H1 (cell line): ENCODE measurements at regions not wholly inside any gene's neighbourhood (a gene's known extent, or its start where the extent isn't known, plus 50 kb on each side); places are given as distances from the start of the nearest gene placed in this dataset.

Experiments
- CTCF ChIA-PET: fragments of 300-600 bp; sonication (Branson Sonifier 250); formaldehyde crosslinking; loops from one replicate; lab custom pipeline; 2021; ENCODE audit not compliant: partially characterized antibody; lab: Charles Lee
- POLR2A ChIA-PET: fragments of 300-600 bp; sonication (Branson Sonifier 250); formaldehyde crosslinking; loops from one replicate; lab custom pipeline; 2021; ENCODE audit warnings: inconsistent platforms; ENCODE audit not compliant: partially characterized antibody; lab: Charles Lee
- DNase-seq, 2 experiments: peaks; one replicate each; pipeline versions ENCODE4 v3.0.0 to v3.0.0-alpha.2; 2010 to 2022; ENCODE audit warnings: low spot score in 2 of 2, low read depth in 1 of 2, mixed read lengths in 1 of 2
- FAIRE-seq: peaks from 2 replicates; lab custom pipeline; 2011; peaks lifted over from hg19 to GRCh38; lab: Jason Lieb, UNC
- H2AFZ ChIP-seq: 2 replicates; pipeline ENCODE4 v1.8.1; 2012; ENCODE audit warnings: low read length, inconsistent platforms
- H2AK5ac ChIP-seq: 2 replicates; pipeline ENCODE4 v1.6.1; 2013; ENCODE audit warnings: low read depth, low read length
- H2BK120ac ChIP-seq: replicated peaks from 2 replicates; pipeline ENCODE3; 2013; ENCODE audit warnings: low read depth, low read length, inconsistent platforms
- H2BK12ac ChIP-seq: 2 replicates; pipeline ENCODE4 v1.6.1; 2013; ENCODE audit warnings: low read depth, low read length
- H2BK15ac ChIP-seq: 2 replicates; pipeline ENCODE4 v1.6.1; 2013; ENCODE audit warnings: low read length
- H2BK20ac ChIP-seq: 2 replicates; pipeline ENCODE4 v1.6.1; 2013; ENCODE audit warnings: low read length
- H2BK5ac ChIP-seq: 2 replicates; pipeline ENCODE4 v1.6.1; 2013; ENCODE audit warnings: low read depth, low read length
- H3K14ac ChIP-seq: 2 replicates; pipeline ENCODE4 v1.6.1; 2013; ENCODE audit warnings: inconsistent platforms; ENCODE audit not compliant: insufficient read length
- H3K18ac ChIP-seq: 2 replicates; pipeline ENCODE4 v1.6.1; 2013; ENCODE audit warnings: low read length; ENCODE audit errors: extremely low read depth
- H3K23ac ChIP-seq: 2 replicates; pipeline ENCODE4 v1.6.1; 2013; ENCODE audit warnings: inconsistent platforms; ENCODE audit not compliant: insufficient read length
- H3K23me2 ChIP-seq: 2 replicates; pipeline ENCODE4 v1.6.1; 2013; ENCODE audit warnings: low read depth, low read length
- H3K27ac ChIP-seq: 2 replicates; pipeline ENCODE4 v1.6.1; 2011; ENCODE audit warnings: low read depth, low read length, inconsistent platforms
- H3K27me3 ChIP-seq, 4 experiments: replicated peaks in 1 of 4; 1 replicate in 1 of 4; 2 replicates in 3 of 4; pipeline versions ENCODE4 v1.6.1 to v1.8.1; 2011 to 2013; ENCODE audit warnings: low read length in 3 of 4, mild to moderate bottlenecking in 3 of 4, inconsistent platforms in 2 of 4, mixed read lengths in 2 of 4, moderate library complexity in 1 of 4; ENCODE audit not compliant: control insufficient read depth in 3 of 4, insufficient read depth in 3 of 4; ENCODE audit errors: extremely low read depth in 1 of 4
- H3K36me3 ChIP-seq, 4 experiments: 2 replicates each; pipeline versions ENCODE4 v1.6.1 to v1.8.1; 2011 to 2013; ENCODE audit warnings: mild to moderate bottlenecking in 4 of 4, low read length in 3 of 4, moderate library complexity in 2 of 4, control low read depth in 1 of 4, inconsistent platforms in 1 of 4; ENCODE audit not compliant: insufficient read depth in 4 of 4, control insufficient read depth in 2 of 4
- H3K4ac ChIP-seq: replicated peaks from 2 replicates; pipeline ENCODE3; 2013; ENCODE audit warnings: low read length, low read depth, mixed read lengths, inconsistent platforms; ENCODE audit not compliant: insufficient read length
- H3K4me1 ChIP-seq, 4 experiments: replicated peaks in 1 of 4; 1 replicate in 1 of 4; 2 replicates in 3 of 4; pipeline versions ENCODE4 v1.6.1 to v1.8.1; 2011 to 2013; ENCODE audit warnings: low read length in 3 of 4, inconsistent platforms in 2 of 4, mixed read lengths in 1 of 4; ENCODE audit not compliant: insufficient read depth in 4 of 4, control insufficient read depth in 3 of 4
- H3K4me2 ChIP-seq, 2 experiments: 2 replicates each; pipeline versions ENCODE4 v1.6.1 to v1.8.1; 2011 to 2013; ENCODE audit warnings: low read depth in 2 of 2, low read length in 2 of 2, control low read depth in 1 of 2, inconsistent platforms in 1 of 2, mild to moderate bottlenecking in 1 of 2; ENCODE audit not compliant: insufficient read depth in 1 of 2
- H3K4me3 ChIP-seq, 4 experiments: fragments of 200-600, 300-600 bp in 1 of 4; sonication (generic), shearing (Covaris generic), sonication (Bioruptor Twin) in 1 of 4; 2 replicates each; pipeline versions ENCODE4 v1.5.1 to v1.8.1; 2011 to 2016; ENCODE audit warnings: low read length in 4 of 4, low read depth in 3 of 4, control low read depth in 2 of 4, inconsistent platforms in 2 of 4, mild to moderate bottlenecking in 2 of 4, mixed read lengths in 1 of 4, moderate library complexity in 1 of 4; ENCODE audit not compliant: insufficient read depth in 2 of 4; ENCODE audit errors: extremely low read depth in 1 of 4
- H3K56ac ChIP-seq: replicated peaks from 2 replicates; pipeline ENCODE3; 2013; ENCODE audit warnings: low read depth, mild to moderate bottlenecking, mixed read lengths, low read length, inconsistent platforms; ENCODE audit not compliant: insufficient read length
- H3K79me1 ChIP-seq: 2 replicates; pipeline ENCODE4 v1.6.1; 2013; ENCODE audit warnings: low read depth, low read length, control low read depth
- H3K79me2 ChIP-seq, 2 experiments: 2 replicates each; pipeline versions ENCODE4 v1.6.1 to v1.8.1; 2012 to 2013; ENCODE audit warnings: low read length in 2 of 2, mild to moderate bottlenecking in 2 of 2, inconsistent platforms in 1 of 2; ENCODE audit not compliant: insufficient read depth in 2 of 2, control insufficient read depth in 1 of 2
- H3K9ac ChIP-seq, 4 experiments: replicated peaks in 1 of 4; 1 replicate in 1 of 4; 2 replicates in 3 of 4; pipeline versions ENCODE4 v1.6.1 to v1.8.1; 2011 to 2013; ENCODE audit warnings: low read depth in 3 of 4, low read length in 3 of 4, control low read depth in 2 of 4, mild to moderate bottlenecking in 2 of 4, moderate library complexity in 2 of 4, inconsistent platforms in 1 of 4; ENCODE audit errors: extremely low read depth in 1 of 4
- H3K9me3 ChIP-seq, 2 experiments: 2 replicates each; pipeline versions ENCODE4 v1.6.1 to v1.8.1; 2012 to 2013; ENCODE audit warnings: mild to moderate bottlenecking in 2 of 2, moderate library complexity in 2 of 2, control low read depth in 1 of 2, inconsistent platforms in 1 of 2, low read depth in 1 of 2, low read length in 1 of 2, mixed read lengths in 1 of 2; ENCODE audit not compliant: insufficient read depth in 2 of 2
- H4K20me1 ChIP-seq, 2 experiments: replicated peaks in 1 of 2; 2 replicates each; pipeline versions ENCODE3 to v1.8.1; 2011 to 2013; ENCODE audit warnings: inconsistent platforms in 2 of 2, low read length in 2 of 2, mild to moderate bottlenecking in 1 of 2; ENCODE audit not compliant: insufficient read depth in 2 of 2, control insufficient read depth in 1 of 2
- H4K5ac ChIP-seq: 2 replicates; pipeline ENCODE4 v1.6.1; 2013; ENCODE audit warnings: low read length, low read depth, mixed read lengths, inconsistent platforms; ENCODE audit not compliant: insufficient read length
- H4K8ac ChIP-seq: 2 replicates; pipeline ENCODE4 v1.8.0; 2013; ENCODE audit warnings: mild to moderate bottlenecking, moderate library complexity, low read length, inconsistent platforms; ENCODE audit not compliant: insufficient read depth; ENCODE audit errors: extremely low read depth
- H4K91ac ChIP-seq: replicated peaks from 2 replicates; pipeline ENCODE3; 2013; ENCODE audit warnings: low read length, mixed read lengths, inconsistent platforms; ENCODE audit not compliant: insufficient read length
- CBX8 ChIP-seq: fragments of 300-800, 300-1000 bp; sonication (generic); IDR thresholded peaks from 2 replicates; pipeline ENCODE4 v1.7.1; 2016; ENCODE audit warnings: low read depth, low read length, borderline replicate concordance
- CEBPB ChIP-seq: IDR thresholded peaks from 2 replicates; pipeline ENCODE4 v1.6.1; 2012; ENCODE audit warnings: low read depth, low read length
- CTBP2 ChIP-seq: IDR thresholded peaks from 2 replicates; pipeline ENCODE4 v1.7.0; 2011; ENCODE audit warnings: borderline replicate concordance, mild to moderate bottlenecking, moderate library complexity, mixed read lengths, low read length; ENCODE audit not compliant: insufficient read depth, insufficient read length
- GTF2F1 ChIP-seq: IDR thresholded peaks from 2 replicates; pipeline ENCODE4 v1.6.1; 2012; ENCODE audit warnings: low read depth, low read length, improper control_type of control experiment, borderline replicate concordance
- RBBP5 ChIP-seq: IDR thresholded peaks from 2 replicates; pipeline ENCODE4 v1.7.1; 2012; ENCODE audit warnings: low read depth, mild to moderate bottlenecking, inconsistent platforms, low read length, moderate library complexity, borderline replicate concordance
- RNF2 ChIP-seq: fragments of 200-900, 300-1000 bp; sonication (generic); IDR thresholded peaks from 2 replicates; pipeline ENCODE4 v1.7.1; 2016; ENCODE audit warnings: borderline replicate concordance, low read depth, mild to moderate bottlenecking, antibody characterized with exemption, low read length; ENCODE audit not compliant: poor library complexity, severe bottlenecking; ENCODE audit errors: missing control alignments
- SIRT6 ChIP-seq: IDR thresholded peaks from one replicate; pipeline ENCODE4 v1.7.1; 2012; ENCODE audit warnings: low read length, inconsistent platforms
- SIX5 ChIP-seq: IDR thresholded peaks from 2 replicates; pipeline ENCODE4 v1.6.1; 2011; ENCODE audit warnings: mild to moderate bottlenecking, low read depth, low read length
- WGBS, 2 experiments: shearing (Covaris generic) in 1 of 2; methylation state at CpG; one replicate each; pipeline versions ENCODE4 v1.1.6 to v1.1.7; 2013 to 2015; ENCODE audit warnings: low lambda C conversion rate in 2 of 2, mixed read lengths in 2 of 2, inconsistent platforms in 1 of 2, low coverage in 1 of 2, missing lambda C conversion rate in 1 of 2; ENCODE audit not compliant: insufficient replicate concordance in 2 of 2, insufficient coverage in 1 of 2, insufficient read length in 1 of 2; ENCODE audit errors: extremely low coverage in 1 of 2, missing lambda C conversion rate in 1 of 2; 5-methylcytosine and 5-hydroxymethylcytosine counted together

DNA sequence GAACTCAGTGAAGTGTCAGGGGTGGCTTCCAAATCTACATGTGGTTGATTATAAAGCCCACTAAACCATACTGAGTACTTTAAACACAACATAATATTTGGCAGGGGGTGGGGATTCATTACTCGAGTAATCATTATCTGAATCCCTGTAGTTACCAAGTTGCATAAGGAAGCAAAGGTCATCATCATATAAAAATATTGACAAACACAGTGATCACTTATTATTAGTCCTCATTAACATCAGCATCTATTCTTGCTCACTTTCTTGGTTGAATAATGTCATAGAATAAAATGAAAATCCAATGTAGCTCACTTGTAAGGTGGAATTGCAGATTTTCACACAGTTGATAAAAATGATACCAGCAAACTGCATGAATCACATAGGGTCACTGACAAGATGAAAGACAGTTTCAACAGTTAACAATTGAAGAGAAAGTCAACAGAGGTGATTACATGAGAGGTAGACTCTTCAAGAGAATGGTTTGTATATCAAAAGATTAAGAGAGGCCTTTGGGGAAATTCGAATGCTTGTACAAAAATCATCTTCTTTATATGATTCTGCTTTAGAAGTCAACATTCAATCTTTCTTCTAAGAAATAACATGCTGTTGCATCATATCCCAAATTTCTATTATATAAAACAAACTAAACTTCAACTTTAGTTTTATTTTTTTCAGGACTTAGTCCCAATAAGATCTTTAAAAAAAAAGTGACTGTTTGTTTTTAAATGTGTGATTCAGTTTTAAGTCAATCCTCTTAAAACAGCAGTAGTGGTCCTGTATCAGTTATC is 185.5 kb upstream of the KLF14 start:
- Histone ChIP-seq H3K14ac (no peak overlapping the region), H3K36me3 (no peaks in the 10 kb centered on the region), H2BK5ac (no peak overlapping the region), H3K9ac (no peak overlapping the region), H3K9me3 (no peaks in the 10 kb centered on the region), H2BK120ac (no peak overlapping the region), H2BK15ac (no peak overlapping the region), H3K56ac (no peak overlapping the region), H3K4me1 (peaks cover 0 to 6% (median 4%) of the 10 kb centered on the region in 4 experiments; a peak in 5 of 7 replicates), H2BK12ac (no peak overlapping the region), H2BK20ac (no peak overlapping the region), H4K5ac (no peak overlapping the region), H3K79me2 (no peaks in the 10 kb centered on the region), H3K23ac (no peak overlapping the region), H3K79me1 (no peaks in the 10 kb centered on the region), H4K91ac (no peak overlapping the region), H3K4ac (no peak overlapping the region), H3K4me3 (no peak overlapping the region), H3K27me3 (no peaks in the 10 kb centered on the region), H2AK5ac (no peak overlapping the region), H4K20me1 (no peaks in the 10 kb centered on the region), H2AFZ (no peak overlapping the region), H3K4me2 (no peak overlapping the region), H3K23me2 (no peaks in the 10 kb centered on the region), H4K8ac (no peak overlapping the region), H3K18ac (no peak overlapping the region), H3K27ac (no peak overlapping the region)
- TF ChIP-seq GTF2F1 (no peak), SIRT6 (no peak), RBBP5 (no peak), CEBPB (no peak), RNF2 (no peak), CTBP2 (no peak), SIX5 (no peak), CBX8 (no peak)
- ChIA-PET POLR2A (no interaction called here), CTCF (interaction anchor here (0.9 to 1.5 kb wide), 2 partner anchors 15 to 63 kb away, joined by 3 to 4 read pairs; no protein-coding TSS in a partner anchor)
- no peak for FAIRE-seq
- WGBS, 2 experiments: 91% methylated on average over 2 of the region's 2 CpGs; no CpG with 5 or more reads in 1 of the 2 experiments
- DNase-seq: no peak
